HG02610 (cell line): ENCODE measurements at regions not wholly inside any gene's neighbourhood (a gene's known extent, or its start where the extent isn't known, plus 50 kb on each side); places are given as distances from the start of the nearest gene placed in this dataset.

Experiments used
- ATAC-seq: cut with Tn5 transposase; IDR thresholded peaks from one replicate; pipeline ENCODE4 v1.9.1; 2021; ENCODE audit warnings: mild to moderate bottlenecking, moderate library complexity; ENCODE audit not compliant: unreplicated experiment

DNA sequence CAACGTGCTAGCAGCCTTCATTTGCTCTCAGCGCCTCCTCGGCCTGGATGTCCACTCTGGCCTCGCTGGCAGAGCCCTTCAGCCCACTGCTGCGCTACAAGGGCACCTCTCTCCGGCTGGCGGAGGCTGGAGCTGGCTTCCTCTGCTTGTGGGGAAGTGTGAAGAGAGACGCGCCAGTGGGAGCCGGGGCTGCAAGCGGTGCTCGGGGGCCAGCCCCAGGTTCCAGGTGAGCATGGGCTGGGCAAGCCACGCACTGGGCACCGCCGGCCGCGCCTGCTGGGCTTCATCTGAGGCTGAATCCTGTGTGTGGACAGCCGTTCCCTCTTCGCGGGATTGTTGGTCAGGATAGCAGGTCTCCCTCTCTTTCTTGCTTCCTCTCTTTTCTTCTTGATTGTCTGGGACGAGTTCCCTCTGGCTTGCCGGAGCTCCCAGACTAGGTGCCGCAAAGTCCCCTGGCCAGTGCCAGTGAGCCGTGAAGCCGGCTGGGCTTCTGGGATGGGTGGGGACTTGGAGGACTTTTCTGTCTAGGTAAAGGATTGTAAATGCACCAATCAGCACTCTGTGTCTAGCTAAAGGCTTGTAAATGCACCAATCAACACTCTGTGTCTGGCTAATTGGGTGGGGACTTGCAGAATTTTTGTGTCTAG lies 165.0 kb downstream of the HEPH start:
- ATAC-seq, result no peak

DNA sequence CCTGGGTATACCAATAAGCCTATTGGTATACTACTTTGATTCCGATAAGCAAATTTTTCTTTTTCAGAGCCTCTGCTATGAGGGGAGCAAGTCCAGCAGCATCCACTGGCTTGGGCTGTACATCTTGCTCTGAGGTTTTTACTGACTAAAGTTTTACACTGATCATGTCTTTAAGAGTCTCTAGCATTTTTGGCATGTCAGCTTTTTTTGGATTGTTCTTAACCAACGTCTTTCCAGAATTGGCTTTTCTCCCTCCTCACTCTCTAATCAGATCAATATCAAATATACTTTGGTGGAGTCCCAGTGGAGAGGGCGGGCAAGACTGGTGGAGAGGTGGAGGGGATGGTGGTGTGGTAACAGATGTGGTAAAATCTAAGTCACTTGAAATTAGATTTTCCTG lies 196.8 kb downstream of the HEPH start:
- no peak for ATAC-seq

DNA sequence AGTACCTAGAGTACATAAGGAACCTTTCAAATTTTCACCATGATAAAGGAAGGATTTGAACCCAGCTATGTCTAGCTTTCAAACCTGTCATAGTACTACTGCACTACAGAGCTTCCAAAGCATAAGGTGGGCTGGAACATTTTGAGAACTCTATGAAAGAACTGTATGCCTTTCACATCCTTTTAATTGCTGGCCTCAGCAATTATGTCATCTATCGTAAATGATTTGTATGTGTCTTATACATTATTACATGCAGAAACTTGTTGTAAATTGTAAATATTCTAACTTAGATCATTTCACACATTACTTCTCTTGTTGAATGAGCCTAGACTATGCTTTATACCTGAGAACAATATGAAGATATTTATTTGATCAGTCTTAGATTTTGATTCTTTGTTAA lies 220.7 kb downstream of the HEPH start:
- ATAC-seq, result no peak

DNA sequence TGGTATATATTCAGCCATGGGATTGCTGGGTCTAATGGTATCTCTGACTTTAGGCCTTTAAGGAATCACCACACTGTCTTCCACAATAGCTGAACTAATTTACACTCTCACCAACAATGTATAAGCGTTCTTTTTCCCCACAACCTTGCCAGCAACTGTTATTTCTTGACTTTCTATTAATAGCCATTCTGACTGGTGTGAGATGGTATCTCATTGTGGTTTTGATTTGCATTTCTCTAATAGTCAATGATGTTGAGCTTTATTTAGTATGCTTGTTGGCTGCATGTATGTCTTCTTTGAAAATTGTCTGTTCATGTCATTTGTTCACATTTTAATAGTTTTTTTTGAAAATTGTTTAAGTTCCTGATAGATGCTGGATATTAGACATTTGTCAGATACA lies 235.2 kb downstream of the HEPH start:
- ATAC-seq, result no peak

DNA sequence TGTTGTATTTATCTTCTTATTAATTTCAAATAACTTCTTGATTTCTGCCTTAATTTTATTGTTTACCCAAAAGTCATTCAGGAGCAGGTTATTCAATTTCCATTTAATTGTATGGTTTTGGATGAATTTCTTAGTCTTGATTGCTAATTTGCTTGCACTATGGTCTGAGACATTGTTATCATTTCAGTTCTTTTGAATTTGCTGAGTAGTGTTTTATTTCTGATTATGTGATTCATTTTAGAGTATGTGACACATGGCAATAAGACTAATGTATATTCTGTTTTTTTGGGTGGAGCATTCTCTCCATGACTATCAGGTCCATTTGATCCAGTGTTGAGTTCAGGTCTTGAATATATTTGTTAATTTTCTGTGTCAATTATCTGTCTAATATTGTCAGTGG lies 236.7 kb downstream of the EDA2R start:
- ATAC-seq, result no peak

DNA sequence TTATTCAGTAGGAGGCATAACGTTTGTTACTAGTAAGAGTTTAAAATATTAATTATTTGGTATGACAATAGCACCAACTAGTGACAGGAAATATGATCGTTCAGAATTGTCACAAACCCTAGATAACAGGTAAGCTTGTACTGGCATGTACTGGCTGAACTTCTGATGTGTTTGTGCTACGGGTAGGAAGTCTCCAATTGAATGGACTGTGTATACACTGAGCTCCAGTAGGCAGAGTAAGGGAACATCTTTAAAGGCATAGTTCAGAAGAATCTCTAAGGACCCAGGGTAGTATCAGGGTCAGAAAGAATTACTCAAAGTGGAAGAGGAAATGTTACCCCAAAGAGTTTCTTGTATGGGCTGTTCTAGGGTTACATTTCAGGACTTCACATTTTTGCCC lies 230.4 kb downstream of the EDA2R start:
- ATAC-seq, result peak; percentile 54

DNA sequence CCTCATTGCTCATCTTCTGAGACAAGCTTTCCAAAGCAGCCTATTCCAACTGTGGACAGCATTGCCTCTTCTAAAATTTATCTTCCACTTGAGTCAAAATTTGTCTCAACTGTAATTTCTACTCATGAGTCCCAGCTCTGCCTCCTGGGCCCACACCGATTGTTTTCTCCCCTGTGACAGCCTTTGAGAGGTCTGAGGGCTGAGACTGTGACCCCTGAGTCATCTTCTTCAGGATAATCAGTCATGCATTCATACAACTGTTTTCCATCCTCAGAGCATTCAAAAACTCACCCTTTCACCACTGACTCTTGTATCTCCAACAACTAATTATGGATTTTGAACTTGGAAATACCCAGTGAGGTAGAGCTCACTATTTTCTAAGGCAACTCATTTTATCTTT lies 228.1 kb downstream of the EDA2R start:
- ATAC-seq, result no peak
